ENCODE measurements at regions not wholly inside any gene's neighbourhood (a gene's known extent, or its start where the extent isn't known, plus 50 kb on each side); places are given as distances from the start of the nearest gene placed in this dataset.

DNA sequence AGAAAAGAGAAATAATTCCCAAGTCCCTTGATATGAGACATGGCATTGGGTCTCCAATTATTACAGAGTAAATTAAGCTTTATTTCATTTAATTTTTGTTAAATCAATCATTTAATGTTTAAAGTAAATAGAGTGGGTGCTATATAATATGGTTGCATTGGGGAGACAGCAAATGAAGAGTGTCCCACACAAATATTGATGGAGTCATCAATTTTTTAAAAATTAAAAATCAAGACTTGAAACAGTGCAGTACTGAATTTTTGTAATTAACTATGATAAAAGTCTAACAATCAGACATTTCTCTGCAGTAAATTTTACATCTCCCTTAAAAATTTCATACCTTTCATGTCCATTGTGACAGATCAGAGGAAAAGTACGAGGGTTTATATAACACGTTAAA is 193.9 kb upstream of the ID4 start:
- no peak for DNase-seq (ENCODE audit: low spot score)
- no peak for FAIRE-seq

DNA sequence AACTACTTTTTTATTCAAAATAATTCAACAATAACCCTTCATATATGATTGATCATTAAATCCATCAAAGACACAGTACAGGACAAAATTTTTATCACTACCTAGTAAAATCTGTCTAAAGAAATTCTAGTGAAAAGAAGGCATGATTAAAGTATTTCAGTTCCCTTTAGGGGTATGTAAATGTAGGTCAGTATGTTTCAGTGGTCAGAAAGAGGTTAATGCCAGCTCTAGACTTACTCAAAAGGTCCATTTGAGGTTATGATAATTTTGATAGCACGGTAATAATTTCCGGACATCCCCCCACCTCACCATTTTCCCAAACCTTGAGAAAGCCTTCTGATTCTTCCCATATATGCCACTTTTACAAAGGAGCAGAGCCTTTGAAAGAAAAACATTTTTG is 193.5 kb upstream of the ID4 start:
- DNase-seq (ENCODE audit: low spot score) (no peak), FAIRE-seq (no peak)

DNA sequence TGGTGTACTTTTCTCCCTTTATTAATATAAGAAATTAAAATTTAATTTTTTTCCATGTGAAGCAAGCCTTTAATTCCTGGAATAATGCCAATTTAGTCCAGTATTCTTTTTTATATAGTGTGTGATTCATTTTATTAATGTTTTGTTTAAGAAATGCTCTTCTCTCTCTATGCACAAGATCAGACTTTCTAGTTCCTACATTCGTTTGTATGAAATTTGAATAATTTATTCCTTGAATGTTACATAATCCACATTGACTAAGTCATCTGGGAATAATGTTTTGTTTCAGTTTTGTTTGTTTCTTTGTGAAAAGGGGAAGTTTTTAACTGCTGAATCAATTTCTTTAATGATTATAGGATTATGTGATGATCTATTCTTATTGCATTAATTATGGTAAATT is 181.4 kb upstream of the ID4 start:
- no peak for DNase-seq (ENCODE audit: low spot score)
- FAIRE-seq = no peak

DNA sequence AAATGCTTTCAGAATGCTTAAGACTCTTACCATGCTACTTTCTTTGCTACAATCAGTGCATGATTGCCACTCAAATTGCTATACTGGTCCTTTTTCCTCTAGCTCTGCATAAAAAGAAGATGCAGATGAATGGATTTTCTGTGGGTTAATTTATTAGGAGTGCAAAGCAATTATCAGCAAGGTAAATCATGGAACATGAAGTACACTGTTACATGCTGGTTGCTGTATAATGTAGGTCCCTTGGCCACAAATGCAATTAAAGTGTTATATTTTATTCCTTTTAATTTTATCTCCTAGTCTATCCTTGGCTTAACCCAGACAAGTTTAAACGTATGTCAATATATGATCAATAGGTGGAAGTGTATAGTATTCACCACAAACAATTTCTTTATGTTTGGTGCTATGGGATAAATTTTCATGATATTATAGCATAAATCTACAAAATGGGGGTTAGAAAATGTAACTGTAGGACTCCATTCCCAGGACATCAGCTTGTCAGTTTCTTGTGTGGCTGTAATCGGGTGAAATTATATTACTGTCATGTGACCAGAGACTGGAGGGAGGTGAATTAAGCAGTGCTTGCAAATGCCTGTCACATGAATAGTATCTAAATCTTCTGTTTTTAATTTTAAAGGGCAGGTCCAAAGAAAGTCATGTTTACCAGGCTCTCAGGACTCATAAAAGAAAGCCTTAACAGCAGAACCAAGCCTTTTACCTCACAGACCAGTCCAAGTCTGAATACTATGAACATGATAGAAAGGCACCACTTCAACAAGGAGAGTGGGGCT is 176.9 kb upstream of the ID4 start:
- DNase-seq (ENCODE audit: low spot score) = no peak
- FAIRE-seq = no peak

DNA sequence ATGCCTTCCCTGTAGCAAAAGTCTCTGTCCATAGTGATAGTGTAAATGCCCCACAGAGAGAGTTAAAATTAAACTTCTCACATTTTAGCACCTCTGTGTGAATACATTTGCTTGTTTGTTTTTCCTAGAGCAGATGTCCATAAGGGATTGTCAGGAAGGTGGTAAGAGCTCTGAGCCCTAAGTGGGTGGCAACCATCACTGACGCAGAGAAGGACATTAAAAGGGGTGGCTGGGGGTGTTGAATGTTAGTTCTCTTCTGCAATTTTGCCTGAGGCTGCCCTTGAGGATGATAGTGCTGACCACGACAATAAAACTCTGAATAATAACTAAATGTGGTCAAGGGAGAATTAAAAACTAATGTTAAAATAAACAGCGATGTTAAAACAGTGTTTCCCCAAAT is 174.3 kb upstream of the ID4 start:
- no peak for FAIRE-seq
- DNase-seq (ENCODE audit: low spot score) = no peak

DNA sequence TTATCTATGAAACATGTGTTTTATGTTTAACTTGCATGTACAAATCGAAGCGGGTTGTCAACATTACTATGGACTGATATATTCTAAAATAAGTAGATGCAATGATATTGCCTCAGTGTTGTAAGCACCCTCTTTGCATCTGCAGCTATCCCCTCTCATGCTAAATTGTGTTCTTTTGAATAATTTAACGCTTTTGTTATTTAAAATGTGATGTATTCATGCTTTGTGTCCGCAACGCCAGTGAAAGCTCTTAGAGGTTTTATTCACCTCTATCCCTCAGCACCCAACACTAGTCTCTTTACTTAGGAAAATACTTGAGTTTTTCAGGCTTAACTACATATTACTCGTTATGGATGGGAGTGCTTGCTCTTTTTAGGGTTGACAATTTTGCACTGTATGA is 173.7 kb upstream of the ID4 start:
- no peak for DNase-seq (ENCODE audit: low spot score)
- no peak for FAIRE-seq

DNA sequence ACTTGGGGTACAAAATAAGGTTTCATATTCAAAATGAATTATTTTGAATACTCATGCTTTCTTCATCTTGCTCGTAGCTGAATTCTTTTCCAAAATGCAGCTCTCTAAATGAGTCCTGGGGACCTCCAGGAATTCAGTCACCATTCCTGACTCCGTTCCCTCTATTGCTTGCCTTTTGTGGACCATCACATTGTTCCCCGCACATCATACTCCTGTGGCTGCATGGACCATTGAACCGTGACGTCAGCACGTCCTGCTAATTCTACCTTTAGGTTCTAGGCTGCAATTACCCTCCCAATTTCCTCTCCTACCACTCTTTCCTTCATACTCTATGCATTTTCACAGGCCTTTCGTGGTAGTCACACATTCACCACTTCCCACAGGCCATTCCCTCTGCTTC is 173.1 kb upstream of the ID4 start:
- FAIRE-seq (no peak), DNase-seq (ENCODE audit: low spot score) (no peak)

DNA sequence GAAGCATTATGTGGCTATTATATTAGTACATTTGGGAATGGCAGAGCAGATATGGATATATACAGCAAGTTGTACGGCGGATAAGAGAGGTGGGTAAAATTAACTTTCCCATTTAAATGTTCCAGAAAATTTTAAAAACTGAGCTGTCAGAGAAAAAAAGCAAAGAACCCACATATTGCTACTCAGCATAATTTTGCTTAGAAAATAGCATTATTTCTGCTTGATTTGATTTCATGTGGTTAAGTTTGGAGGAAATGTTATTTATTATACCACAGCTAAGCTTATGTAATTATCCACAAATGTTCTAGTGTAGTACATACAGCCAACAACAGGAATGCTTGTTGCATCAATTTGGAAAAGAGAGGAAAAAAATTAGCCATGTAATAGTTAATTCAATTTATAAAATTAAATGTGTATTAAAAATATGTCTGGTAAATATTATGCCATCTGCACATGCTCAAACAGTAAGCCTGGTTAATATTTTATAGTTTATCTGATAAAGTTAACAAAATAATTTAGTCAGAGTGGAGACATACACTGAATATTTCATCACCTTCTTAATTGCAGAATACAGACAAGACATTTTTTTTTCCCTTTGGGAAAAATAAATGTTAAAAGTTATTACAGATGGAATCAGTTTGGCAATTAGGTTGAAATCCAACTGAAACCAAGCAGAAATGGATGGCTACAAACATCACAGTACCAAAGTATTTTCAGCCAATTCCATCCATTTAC is 172.1 kb upstream of the ID4 start:
- DNase-seq (ENCODE audit: low spot score) = no peak
- FAIRE-seq = no peak

DNA sequence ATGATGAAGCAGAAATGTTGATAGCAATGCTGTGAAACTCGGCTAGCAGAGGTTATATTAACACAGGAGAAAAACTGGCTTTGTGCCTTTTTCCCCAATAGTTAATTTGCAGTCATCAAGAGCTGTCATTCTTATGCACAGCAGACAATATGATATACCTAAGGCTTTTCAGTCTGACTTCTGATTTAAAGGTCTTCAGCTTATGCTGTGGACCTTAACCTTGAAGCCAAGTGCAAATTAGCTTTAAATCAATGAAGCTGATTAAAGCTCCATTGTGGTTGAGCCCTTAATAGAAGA is 171.6 kb upstream of the ID4 start:
- FAIRE-seq (no peak), DNase-seq (ENCODE audit: low spot score) (no peak)

DNA sequence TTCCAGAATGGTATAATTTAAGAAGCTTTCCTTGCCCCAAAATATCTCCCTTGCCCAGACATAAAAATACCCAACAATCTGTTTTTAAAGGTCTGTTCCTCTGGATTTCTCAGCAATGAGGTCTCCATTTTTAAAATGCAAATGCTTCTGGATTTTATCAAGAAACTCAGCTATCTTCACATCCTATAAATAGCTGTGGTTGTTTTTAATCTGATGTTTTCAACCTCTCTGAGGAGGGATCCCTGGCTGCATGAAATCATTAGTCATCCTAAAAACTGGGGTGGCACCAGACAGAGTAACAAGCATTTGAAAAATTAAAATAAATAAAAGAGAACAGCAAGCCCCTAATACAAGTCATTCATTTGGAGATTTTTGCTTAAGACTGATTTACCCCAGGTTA is 168.5 kb upstream of the ID4 start:
- FAIRE-seq = no peak
- no peak for DNase-seq (ENCODE audit: low spot score)

DNA sequence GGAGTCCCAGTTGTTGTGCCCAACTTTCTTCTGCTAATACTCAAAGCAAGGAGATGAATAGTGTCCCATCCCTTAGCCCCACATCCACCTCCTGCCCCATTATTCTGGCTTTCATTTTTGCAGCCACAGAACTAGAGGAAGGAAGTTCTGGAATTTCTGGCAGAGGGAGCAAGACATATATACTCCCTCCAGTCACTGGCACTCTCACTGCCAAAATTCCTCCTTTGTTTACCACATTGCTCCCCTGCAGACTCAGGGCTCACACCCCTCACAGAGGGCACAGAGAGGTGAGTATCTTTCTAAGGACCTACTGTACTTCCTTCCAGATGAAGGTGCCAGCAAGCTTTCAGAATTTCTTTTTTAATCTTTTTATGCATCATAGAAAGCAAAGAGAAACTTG is 168.0 kb upstream of the ID4 start:
- no peak for DNase-seq (ENCODE audit: low spot score)
- no peak for FAIRE-seq

DNA sequence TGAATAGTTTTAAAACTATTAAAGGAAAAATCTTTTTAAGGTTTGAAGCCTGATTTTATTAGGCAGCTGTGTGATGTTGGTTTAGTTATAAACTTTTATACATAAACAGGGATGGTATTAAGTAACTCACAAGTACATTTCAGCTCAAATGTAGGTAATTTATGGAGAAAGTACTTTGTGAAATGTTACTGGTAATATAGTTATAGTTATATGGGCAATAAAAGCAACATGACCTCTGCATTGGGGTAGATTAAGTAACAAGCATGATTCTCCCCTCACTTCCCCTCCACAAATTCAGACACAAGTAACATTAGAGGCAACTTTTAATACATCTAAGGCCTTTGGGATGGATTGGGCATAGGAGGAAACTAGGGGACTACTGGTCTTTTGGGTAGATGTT is 154.3 kb upstream of the ID4 start:
- DNase-seq (ENCODE audit: low spot score) = no peak

DNA sequence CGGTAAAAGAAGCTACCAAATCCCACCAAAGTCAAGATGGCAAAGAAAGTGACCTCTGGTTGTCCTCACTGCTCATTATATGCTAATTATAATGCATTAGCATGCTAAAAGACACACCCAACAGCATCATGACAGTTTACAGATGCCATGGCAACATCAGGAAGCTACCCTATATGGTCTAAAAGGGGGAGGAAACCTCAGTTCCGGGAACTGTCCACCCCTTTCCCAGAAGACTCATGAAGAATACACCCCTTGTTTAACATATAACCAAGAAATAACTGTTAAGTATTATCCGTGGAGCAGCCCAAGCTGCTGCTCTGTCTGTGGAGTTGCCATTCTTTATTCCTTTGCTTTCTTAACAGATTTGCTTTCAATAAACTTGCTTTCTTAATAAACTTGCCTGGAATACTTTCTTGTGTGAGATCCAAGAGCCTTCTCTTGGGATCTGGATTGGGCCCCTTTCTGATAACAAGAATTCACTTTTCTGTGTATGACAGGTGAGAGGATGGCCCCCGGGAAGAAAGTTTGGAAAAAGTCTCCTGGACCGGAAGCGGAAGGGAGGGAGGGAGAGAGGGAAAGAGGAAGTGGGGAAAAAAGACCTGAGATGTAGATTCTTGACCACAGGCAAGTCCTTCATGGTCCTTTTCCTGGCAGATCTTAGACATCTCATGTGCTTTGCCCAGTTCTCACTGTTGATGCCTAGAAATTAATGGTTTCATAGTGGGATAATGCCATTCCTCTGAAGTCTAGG is 146.7 kb upstream of the ID4 start:
- DNase-seq (ENCODE audit: low spot score) (no peak), FAIRE-seq (no peak)

More for the DNA sequence above, 154.3 kb upstream of the ID4 start:
- no peak for FAIRE-seq

DNA sequence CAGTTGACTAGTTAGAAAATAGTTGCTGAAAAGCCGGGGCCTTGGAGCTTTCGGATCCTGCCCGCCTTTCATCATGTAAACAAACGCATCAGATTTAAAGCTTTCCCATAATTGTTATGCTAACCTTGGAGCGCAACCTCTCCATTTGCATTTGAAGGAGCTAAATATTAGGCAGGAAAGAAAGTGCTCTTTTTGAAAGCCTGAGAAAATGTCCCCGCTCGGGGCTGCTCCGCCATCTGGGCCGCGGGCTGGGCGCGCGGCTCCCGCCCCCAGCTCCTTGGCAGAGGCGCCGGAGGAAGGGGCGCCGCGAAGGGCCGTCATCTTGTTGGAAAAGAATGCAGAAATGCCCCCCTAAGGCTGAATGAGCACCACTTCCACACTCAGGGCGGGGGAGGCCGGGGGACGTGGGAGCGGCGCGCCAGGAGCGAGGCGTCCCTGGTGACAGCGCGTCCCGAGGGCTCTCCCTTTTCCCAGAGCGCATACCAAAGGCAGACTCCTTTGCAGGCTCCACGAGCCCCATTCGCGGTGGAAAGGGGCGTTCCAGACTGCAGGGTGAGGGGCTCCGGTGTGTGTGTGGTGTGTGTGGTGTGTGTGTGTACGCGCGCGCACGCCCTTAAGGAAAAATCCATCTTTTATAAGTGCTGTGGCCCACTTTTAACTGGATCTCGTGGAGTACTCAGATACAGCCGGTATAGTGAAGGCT is 145.6 kb upstream of the ID4 start:
- DNase-seq (ENCODE audit: low spot score) (no peak), FAIRE-seq (no peak)

DNA sequence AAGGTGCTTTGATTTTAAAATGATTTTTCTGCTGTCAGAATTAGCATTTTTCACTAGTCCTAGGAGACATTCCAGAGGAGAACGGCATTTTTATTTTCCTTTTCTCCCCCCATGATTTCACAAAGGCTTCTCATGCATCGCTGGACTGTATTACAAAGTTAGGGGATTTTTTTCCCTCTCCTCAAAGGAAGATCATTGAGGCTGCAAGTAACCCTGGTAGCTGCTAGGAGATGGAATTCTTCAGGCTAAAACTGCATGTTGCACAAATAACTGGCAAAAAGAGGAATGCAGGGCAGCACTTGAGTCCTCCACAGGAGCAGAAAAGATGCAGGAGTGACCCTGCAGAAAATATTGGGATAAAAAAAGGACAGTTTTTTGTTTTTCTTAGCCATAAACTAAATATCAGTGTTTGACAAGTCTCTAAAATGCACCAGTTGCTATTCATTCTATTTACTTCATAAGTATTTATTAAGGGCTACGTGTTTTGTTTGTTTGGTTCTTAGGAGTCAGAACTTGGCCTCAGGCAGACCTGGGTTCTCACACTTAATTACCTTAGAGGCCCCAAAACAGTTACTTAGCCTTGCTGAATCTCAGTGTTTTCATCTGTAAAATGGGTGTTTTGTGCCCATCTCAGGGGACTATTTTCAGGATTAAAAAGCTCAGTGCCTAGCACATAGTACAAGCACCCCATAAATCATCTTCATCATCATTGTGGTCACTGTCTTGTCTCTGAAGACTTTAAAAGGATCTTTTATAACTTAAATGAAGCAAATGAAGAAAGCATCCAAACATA is 144.5 kb upstream of the ID4 start:
- no peak for DNase-seq (ENCODE audit: low spot score)
- no peak for FAIRE-seq

DNA sequence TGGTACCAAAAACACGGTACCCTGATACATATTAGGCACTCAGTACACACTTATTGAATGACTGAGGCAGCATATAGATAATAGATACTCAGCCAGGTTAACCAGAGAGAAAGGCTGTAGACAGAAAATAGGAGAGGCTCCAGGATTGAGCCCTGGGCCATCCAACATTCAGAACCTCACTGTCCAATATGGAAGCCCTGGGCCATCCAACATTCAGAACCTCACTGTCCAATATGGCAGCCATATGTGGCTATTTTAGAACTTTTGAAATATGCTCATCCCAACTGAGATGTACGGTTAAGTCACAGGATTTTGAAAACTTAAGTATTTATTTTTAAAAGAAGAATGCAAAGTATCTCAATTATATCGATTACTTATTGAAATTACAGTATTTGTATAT is 142.5 kb upstream of the ID4 start:
- DNase-seq (ENCODE audit: low spot score) (no peak), FAIRE-seq (no peak)

DNA sequence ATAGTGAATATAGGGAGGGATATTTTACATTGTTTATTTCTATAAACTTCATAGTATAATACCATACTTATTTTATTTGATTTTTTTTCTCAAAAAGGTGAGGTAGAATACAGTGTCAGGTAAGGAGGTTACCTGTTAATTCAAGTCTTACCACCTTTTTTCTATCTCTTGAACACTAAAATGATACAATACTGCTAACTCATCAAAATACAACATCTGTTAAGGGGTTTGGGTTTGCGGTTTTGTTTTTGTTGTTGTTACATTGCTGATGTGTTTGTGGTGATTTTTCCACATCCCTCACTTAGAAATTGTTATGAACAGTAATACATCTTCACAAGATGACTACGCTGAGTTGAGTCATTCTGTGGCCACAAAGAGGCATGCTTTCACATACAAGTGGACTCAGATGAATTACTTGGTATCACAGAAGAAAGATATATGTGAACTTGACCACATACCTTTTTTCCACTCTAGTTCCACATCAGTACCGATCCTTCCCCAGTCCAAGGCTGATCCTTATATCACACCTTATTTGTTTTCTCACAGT is 139.4 kb upstream of the ID4 start:
- DNase-seq (ENCODE audit: low spot score) (peak; percentile 57), FAIRE-seq (peak; percentile 65)

DNA sequence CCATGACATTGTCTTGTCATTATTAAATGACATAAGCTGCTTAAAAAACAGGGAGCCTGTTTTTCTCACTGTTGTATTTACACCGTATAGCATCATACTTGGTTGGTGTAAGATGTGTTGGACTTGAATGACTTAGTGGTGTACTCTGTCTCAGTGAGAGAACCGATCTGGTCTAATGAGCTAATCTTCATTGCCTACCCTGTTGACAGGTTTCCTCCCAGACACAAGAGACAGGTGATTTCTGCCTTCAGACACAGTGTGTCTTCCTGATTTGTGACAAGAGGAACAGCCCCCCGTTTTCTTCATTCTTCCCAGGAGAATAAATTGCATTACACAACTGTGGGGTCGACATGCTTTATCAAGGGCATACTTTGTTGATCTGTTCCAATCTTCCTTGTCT is 137.2 kb upstream of the ID4 start:
- FAIRE-seq = no peak
- DNase-seq (ENCODE audit: low spot score) = no peak

DNA sequence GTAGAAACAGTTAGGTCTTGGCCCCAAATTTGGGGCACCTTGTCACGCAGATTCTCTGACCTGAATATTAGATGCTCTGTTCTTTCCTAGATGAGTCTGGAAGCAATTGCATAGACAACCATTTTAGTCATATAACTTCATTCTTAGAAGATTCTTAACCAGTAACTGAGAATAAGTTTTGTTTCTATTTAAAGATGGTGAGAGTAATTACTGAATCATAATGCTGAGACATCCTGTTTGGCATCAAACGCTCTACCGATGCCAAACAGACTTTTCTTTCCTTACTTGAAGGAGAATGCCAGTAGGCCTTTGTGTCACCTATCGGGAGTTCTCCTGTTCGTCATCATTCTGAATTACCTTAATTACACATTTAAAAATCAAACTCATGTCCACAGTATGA is 131.6 kb upstream of the ID4 start:
- no peak for DNase-seq (ENCODE audit: low spot score)
- FAIRE-seq = no peak

DNA sequence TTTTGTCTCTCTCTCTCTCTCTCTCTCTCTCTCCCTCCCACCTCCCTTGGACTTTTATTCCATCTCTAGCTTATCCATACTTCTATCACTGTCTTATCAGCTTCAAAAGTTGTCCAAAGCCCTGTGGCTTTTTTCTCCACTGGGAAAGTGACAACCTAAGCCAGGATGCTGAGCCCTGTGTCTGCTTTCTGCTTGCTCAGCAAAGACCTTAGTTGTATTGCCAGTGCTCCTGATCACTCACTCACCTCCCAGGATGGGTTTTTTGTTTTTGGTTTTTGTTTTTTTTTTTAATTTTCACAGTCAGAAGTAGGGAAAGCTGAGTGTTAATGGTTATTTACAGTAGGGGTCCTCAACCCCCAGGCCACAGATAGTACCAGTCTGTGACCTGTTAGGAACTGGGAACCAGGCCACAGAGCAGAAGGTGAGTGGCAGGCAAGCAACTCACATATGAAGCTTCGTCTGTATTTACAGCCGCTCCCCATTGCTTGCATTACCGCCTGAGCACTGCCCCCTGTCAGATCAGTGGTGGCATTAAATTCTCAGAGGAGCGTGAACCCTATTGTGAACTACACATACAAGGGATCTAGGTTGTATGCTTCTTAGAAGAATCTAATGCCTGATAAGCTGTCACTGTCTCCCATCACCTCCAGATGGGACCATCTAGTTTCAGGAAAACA is 125.0 kb upstream of the ID4 start:
- FAIRE-seq (no peak), DNase-seq (ENCODE audit: low spot score) (no peak)
